ENCODE measurements at regions not wholly inside any gene's neighbourhood (a gene's known extent, or its start where the extent isn't known, plus 50 kb on each side); places are given as distances from the start of the nearest gene placed in this dataset.
"Not testable (repeated sequence)": the region's sequence is repeated elsewhere in the genome, so short reads cannot be mapped to it uniquely, and the experiment has no call there.

DNA sequence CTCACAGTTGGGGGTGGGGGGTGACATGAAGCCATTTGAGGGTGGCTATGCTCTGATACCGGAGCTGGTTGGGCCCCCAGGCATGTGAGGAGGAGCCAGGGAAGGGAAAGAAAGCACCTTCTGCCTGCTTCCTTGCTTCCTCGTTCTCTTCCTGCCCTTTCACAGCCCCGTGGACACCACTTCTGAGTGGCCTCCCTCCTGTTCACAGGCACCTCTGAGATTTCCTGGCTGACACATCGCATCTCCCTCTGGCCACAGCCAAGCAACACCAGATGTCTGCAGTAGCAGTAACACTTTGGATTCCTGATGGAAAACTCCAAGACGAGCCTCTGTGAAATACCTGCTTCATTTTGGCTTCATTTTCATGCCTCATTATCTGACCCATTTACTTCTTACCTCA, 64.7 kb upstream of the ST3GAL5 start:
- no peak for DNase-seq
- Mint-ChIP-seq H3K36me3 (peaks cover 0 to 2% of the 10 kb centered on the region in 2 donors), H3K27ac (peak overlapping the region in 1 of 6 donors; percentile 56), H3K27me3 (no peaks in the 10 kb centered on the region), H3K4me1 (peaks cover 0 to 14% (median 2%) of the 10 kb centered on the region in 3 donors), H3K4me3 (no peak overlapping the region), H3K9me3 (peaks cover 0 to 4% (median 2%) of the 10 kb centered on the region in 7 donors)
- ATAC-seq (ENCODE audit: low read depth in 2 of 2), result no peak

DNA sequence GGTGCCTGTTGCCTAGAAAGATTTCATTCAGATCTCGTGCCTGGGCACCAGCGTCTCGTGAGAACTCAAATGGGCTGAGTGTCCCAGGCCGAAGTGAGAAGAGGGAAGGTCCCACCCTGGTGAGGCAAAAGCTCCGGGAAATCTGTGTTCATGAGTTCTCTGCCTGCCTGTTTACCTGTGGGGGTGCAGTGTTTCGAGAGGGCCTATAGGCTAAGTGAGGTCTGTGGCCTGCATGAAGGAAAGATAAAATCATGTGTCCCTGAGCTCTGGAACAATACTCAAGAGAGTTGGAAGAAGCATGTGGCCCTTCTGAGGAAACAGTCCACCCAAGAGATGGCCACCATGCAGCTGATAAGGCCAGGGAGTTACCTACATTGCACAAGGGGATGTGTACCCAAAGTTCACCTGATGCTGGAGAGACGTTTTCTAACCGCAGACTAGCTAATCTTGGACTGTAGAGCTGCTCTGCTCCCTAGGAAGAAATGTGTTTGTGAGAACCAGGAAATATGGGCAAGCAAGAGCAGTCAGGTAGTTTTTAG, 63.5 kb upstream of the ST3GAL5 start:
- H3K27me3 Mint-ChIP-seq, result no peaks in the 10 kb centered on the region
- DNase-seq (no peak), ATAC-seq (ENCODE audit: low read depth in 2 of 2) (no peak)
- peaks cover 4 to 15% (median 11%) of the 10 kb centered on the region in 7 donors for H3K9me3 Mint-ChIP-seq
- H3K4me1 Mint-ChIP-seq, result peaks cover 0 to 14% (median 2%) of the 10 kb centered on the region in 3 donors
- H3K36me3 Mint-ChIP-seq, result peaks cover 5 to 6% of the 10 kb centered on the region in 2 donors
- peak overlapping the region in 1 of 8 donors; percentile 38 for H3K4me3 Mint-ChIP-seq
- H3K27ac Mint-ChIP-seq, result peak overlapping the region in 4 of 6 donors; percentile 11 to 72 (median 60)

DNA sequence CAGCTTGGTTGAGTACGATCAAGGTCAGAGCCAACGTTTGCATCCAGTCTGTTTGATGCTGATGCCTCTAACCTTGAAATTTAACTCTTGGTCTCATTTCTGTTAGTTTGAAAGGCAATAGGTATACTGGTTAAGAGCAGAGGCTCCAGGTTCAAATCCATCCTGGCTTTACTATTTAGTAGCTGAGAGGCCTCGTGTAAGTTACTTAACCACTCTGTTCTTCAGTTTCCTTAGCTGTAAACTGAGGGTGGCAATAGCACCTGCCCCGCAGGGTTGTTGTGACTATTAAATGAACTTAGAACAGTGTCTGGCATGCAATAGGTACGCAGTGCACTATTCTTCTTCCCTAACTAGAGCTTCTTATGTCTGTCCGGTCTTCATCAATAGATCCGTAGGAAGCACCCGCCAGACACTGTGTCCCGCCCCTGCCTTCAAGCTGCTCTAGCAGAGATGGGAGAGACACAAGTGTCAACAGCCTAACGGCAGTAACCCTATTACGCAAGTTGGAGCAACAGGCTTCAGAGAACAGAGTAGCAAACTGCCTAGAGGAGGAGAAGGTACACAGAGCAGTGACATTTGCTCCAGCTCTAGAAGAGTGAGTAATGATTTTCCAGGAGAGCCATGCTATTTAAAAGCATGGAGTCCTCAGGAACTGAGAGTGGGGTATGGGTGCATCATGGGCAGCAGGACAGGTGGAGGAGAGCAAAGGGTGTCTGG, 62.7 kb upstream of the ST3GAL5 start:
- Mint-ChIP-seq H3K4me1 (peaks cover 0 to 14% (median 2%) of the 10 kb centered on the region in 3 donors), H3K9me3 (peaks cover 9 to 21% (median 12%) of the 10 kb centered on the region in 7 donors), H3K27me3 (no peaks in the 10 kb centered on the region), H3K27ac (peak overlapping the region in 2 of 6 donors; percentile 3 to 73), H3K4me3 (no peak overlapping the region), H3K36me3 (peaks cover 5 to 11% of the 10 kb centered on the region in 2 donors)
- no peak for ATAC-seq (ENCODE audit: low read depth in 2 of 2)
- DNase-seq, result no peak

DNA sequence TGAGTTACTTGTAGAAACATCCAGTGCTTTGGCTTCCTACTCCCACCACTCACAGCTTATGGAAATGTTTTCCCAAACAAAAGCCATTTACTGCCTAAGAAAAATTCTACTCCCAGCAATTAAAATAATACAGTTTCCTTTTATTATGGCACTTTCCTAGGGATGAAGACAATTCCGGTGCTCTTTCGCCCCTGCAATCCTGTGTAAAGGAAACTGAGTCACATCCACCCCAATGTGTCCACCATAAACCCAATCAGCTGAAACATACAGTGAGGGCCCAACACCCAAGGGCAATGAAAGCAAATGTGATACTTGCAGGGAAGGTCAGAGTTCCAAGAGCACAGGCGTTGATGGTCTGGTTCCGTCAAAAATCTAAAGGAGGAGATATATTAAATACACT, 62.0 kb upstream of the ST3GAL5 start:
- DNase-seq, result no peak
- Mint-ChIP-seq H3K9me3 (peaks cover 9 to 21% (median 16%) of the 10 kb centered on the region in 7 donors), H3K36me3 (peaks cover 5 to 11% of the 10 kb centered on the region in 2 donors), H3K4me1 (peaks cover 0 to 14% (median 2%) of the 10 kb centered on the region in 3 donors), H3K27ac (peak overlapping the region in 1 of 6 donors; percentile 7), H3K4me3 (no peak overlapping the region), H3K27me3 (no peaks in the 10 kb centered on the region)
- no peak for ATAC-seq (ENCODE audit: low read depth in 2 of 2)

DNA sequence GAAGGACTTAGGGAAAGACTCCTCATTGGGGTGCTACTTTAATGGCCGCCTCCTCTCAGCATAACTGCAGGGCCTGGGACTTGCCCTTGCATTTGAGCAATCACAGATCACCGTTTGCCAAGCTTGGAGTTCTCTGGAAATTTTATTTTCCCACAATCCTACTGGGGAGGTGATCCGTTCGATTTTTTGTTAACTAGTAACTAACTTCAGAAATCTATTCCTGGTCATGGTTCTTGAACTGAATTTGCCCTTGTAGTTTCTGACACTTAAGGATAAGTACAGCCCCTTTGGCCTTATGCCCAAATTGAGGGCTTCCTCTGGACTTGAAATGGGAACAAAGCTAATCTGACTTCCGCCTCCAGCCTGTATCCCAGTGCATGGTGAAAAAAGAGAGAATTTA, 60.5 kb upstream of the ST3GAL5 start:
- no peak for DNase-seq
- Mint-ChIP-seq H3K27me3 (no peaks in the 10 kb centered on the region), H3K27ac (no peak overlapping the region), H3K36me3 (peaks cover 5 to 11% of the 10 kb centered on the region in 2 donors), H3K4me3 (no peak overlapping the region), H3K9me3 (peaks cover 9 to 25% (median 20%) of the 10 kb centered on the region in 7 donors), H3K4me1 (peaks cover 0 to 10% (median 2%) of the 10 kb centered on the region in 3 donors)
- no peak for ATAC-seq (ENCODE audit: low read depth in 2 of 2)

DNA sequence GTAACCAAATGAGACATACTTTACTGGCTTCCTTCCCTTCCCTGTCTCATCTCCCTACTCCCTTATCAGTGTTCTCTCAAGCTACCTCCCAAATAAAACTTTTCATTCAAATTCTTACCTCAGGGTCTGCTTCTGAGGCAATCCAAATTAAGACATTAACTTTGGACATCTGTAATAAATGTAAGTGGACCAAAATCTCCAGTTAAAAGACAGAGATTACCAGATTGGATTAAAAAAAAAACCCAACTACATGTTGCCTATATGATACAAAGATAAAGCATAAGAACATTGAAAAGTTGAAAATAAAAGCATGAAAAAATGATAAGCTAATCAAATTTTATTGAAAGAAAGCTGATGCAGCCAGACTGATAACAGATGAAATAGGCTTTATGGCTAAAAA, 58.8 kb upstream of the ST3GAL5 start:
- no peak overlapping the region for H3K4me3 Mint-ChIP-seq

DNA sequence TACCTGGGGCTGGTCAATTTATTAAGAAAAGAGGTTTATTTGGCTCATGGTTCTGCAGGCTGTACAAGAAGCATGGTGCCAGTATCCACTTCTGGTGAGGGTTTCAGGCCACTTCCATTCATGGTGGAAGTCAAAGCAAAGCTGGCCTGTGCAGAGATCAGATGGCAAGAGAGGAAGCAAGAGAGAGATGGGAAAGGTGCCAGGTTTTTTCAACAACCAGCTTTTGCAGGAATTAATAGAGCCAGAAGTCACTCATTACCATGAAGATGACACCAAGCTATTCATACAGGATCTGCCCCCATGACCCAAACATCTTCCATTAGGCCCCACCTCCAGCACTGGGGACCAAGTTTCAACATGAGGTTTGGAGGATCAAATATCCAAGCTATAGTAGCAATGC, 56.8 kb upstream of the ST3GAL5 start:
- ATAC-seq (ENCODE audit: low read depth in 2 of 2) (no peak), DNase-seq (no peak)
- H3K4me3 Mint-ChIP-seq, result no peak overlapping the region
- H3K9me3 Mint-ChIP-seq, result peaks cover 20 to 59% (median 37%) of the 10 kb centered on the region in 7 donors
- no peaks in the 10 kb centered on the region for H3K27me3 Mint-ChIP-seq
- H3K4me1 Mint-ChIP-seq, result no peaks in the 10 kb centered on the region
- H3K27ac Mint-ChIP-seq, result no peak overlapping the region
- peaks cover 16 to 34% of the 10 kb centered on the region in 2 donors for H3K36me3 Mint-ChIP-seq

More for the DNA sequence above, 58.8 kb upstream of the ST3GAL5 start:
- Mint-ChIP-seq H3K27me3 (no peaks in the 10 kb centered on the region), H3K36me3 (peaks cover 16 to 21% of the 10 kb centered on the region in 2 donors), H3K9me3 (peaks cover 15 to 39% (median 30%) of the 10 kb centered on the region in 7 donors), H3K27ac (peak overlapping the region in 1 of 6 donors; percentile 76), H3K4me1 (peaks cover 0 to 9% (median 2%) of the 10 kb centered on the region in 3 donors)
- no peak for ATAC-seq (ENCODE audit: low read depth in 2 of 2)
- DNase-seq, result no peak

DNA sequence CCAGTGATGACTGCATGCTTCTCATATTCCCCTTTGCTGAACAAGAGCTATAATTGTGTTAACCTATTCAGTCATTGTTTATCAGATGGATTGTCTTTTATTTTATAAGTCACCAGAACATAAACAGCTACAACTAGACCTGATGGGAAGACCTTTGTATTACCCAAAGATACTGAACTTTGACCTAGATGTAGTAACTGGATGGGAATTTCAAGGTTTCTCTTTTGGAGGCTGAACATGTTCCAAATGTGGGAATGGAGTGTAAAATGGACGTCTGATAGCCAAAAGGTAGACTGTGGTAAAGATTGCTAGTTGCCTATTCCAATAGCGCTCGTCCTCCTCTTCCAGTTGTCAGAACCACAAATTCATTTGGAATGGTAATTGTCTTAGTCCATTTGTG, 56.4 kb upstream of the ST3GAL5 start:
- H3K27me3 Mint-ChIP-seq, result no peaks in the 10 kb centered on the region
- no peaks in the 10 kb centered on the region for H3K4me1 Mint-ChIP-seq
- no peak for ATAC-seq (ENCODE audit: low read depth in 2 of 2)
- no peak overlapping the region for H3K4me3 Mint-ChIP-seq
- H3K36me3 Mint-ChIP-seq, result peaks cover 16 to 34% of the 10 kb centered on the region in 2 donors
- H3K9me3 Mint-ChIP-seq, result peaks cover 20 to 61% (median 37%) of the 10 kb centered on the region in 7 donors
- H3K27ac Mint-ChIP-seq, result no peak overlapping the region
- DNase-seq, result no peak

DNA sequence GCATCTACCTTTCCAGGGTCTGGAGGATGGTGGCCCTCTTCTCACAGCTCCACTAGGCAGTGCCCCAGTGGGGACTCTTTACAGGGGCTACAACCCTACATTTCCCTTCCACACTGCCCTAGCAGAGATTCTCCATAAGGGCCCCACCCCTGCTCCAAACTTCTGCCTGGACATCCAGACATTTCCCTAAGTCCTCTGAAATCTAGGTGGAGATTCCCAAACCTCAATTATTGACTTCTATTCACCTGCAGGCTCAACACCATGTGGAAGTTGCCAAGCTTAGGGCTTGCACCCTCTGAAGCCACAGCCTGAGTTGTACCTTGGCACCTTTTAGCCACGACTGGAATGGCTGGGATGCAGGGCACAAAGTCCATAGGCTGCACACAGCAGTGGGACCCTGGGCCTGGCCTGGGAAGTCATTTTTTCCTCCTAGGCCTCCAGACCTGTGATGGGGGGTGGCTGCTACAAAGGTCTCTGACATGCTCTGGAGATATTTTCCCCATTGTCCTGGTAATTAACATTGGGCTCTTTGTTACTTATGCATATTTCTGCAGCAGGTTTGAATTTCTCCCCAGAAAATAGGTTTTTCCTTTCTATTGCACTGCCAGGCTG, 53.7 kb upstream of the ST3GAL5 start:
- H3K9me3 Mint-ChIP-seq, result peaks cover 17 to 48% (median 29%) of the 10 kb centered on the region in 7 donors
- H3K36me3 Mint-ChIP-seq, result peaks cover 11 to 30% of the 10 kb centered on the region in 2 donors
- ATAC-seq (ENCODE audit: low read depth in 2 of 2) (no peak), DNase-seq (no peak)
- H3K27me3 Mint-ChIP-seq, result no peaks in the 10 kb centered on the region
- H3K27ac Mint-ChIP-seq, result no peak overlapping the region
- no peak overlapping the region for H3K4me3 Mint-ChIP-seq
- H3K4me1 Mint-ChIP-seq, result no peaks in the 10 kb centered on the region

DNA sequence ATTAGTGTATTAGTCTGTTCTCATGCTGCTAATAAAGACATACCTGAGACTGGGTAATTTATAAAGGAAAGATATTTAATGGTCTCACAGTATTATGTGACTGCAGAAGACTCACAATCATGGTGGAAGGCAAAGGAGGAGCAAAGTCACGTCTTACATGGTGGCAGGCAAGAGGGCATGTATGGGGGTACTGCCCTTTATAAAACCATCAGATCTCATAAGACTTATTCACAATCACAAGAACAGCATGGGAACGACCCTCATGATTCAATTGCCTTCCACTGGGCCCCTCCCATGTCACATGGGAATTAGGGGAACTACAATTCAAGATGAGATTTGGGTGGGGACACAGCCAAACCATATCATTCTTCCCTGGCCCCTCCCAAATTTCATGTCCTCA, 52.7 kb upstream of the ST3GAL5 start:
- H3K27ac Mint-ChIP-seq; ATAC-seq (ENCODE audit: low read depth in 2 of 2): not testable (repeated sequence)

DNA sequence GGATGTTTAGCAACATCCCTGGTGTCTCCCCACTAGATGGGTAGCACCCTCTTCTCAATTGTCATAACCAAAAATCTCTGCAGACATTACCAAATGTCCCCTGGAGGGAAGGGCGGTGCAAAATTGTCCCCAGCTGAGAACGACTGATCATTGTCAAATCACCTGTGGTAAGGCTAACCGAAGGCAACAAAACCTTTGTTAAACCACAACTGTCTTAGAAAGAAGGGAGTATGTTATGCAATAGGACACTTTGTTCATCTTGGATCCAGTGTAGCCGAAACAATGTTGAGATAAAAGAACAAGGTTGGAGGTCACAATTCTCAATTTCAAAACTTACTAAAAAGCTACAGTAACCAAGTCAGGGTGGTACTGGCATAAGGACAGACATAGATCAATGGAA, 50.3 kb upstream of the ST3GAL5 start:
- no peak overlapping the region for H3K4me3 Mint-ChIP-seq
- H3K27me3 Mint-ChIP-seq, result no peaks in the 10 kb centered on the region
- no peak overlapping the region for H3K27ac Mint-ChIP-seq

More for the DNA sequence above, 52.7 kb upstream of the ST3GAL5 start:
- Mint-ChIP-seq H3K9me3 (peaks cover 10 to 41% (median 26%) of the 10 kb centered on the region in 7 donors), H3K4me3 (peak overlapping the region in 1 of 8 donors; percentile 20), H3K36me3 (peaks cover 11 to 23% of the 10 kb centered on the region in 2 donors)
- not testable (repeated sequence) for H3K4me1 Mint-ChIP-seq, H3K27me3 Mint-ChIP-seq, DNase-seq

More for the DNA sequence above, 50.3 kb upstream of the ST3GAL5 start:
- no peak for DNase-seq
- Mint-ChIP-seq H3K36me3 (peaks cover 11 to 23% of the 10 kb centered on the region in 2 donors), H3K9me3 (peaks cover 10 to 36% (median 21%) of the 10 kb centered on the region in 7 donors), H3K4me1 (no peaks in the 10 kb centered on the region)
- no peak for ATAC-seq (ENCODE audit: low read depth in 2 of 2)
